SK-N-SH (cell line): ENCODE measurements at regions not wholly inside any gene's neighbourhood (a gene's known extent, or its start where the extent isn't known, plus 50 kb on each side); places are given as distances from the start of the nearest gene placed in this dataset.

Source experiments
- CTCF ChIP-seq: fragments of 200-600 bp; sonication (generic); IDR thresholded peaks from 2 replicates; pipeline ENCODE4 v1.6.1; 2017; ENCODE audit warnings: antibody characterized with exemption, mild to moderate bottlenecking, moderate library complexity
- EZH2phosphoT487 ChIP-seq: fragments of 200-600 bp; sonication (generic); IDR thresholded peaks from 2 replicates; pipeline ENCODE4 v1.6.1; 2017; ENCODE audit warnings: low read depth, mixed run types, mild to moderate bottlenecking, antibody characterized with exemption, moderate library complexity, borderline replicate concordance
- GABPA ChIP-seq: IDR thresholded peaks from 2 replicates; pipeline ENCODE4 v1.4.0; 2012; ENCODE audit warnings: low read depth, mild to moderate bottlenecking
- JUND ChIP-seq: IDR thresholded peaks from 2 replicates; pipeline ENCODE4 v1.4.0; 2012
- MAX ChIP-seq: IDR thresholded peaks from 2 replicates; pipeline ENCODE4 v1.4.0; 2012; ENCODE audit warnings: low read depth
- MEF2A ChIP-seq: IDR thresholded peaks from 2 replicates; pipeline ENCODE4 v1.4.0; 2012; ENCODE audit warnings: low read depth, borderline replicate concordance
- POLR2AphosphoS5 ChIP-seq: IDR thresholded peaks from 2 replicates; pipeline ENCODE4 v1.6.1; 2012; ENCODE audit warnings: low read depth, low read length
- RAD21 ChIP-seq: IDR thresholded peaks from 2 replicates; pipeline ENCODE4 v1.6.1; 2012; ENCODE audit warnings: mild to moderate bottlenecking, low read length
- RFX5 ChIP-seq: IDR thresholded peaks from 2 replicates; pipeline ENCODE4 v1.6.1; 2012; ENCODE audit warnings: mild to moderate bottlenecking, improper control_type of control experiment, low read length
- USF2 ChIP-seq: fragments of 150-350 bp; IDR thresholded peaks from 2 replicates; pipeline ENCODE4 v1.6.1; 2017; ENCODE audit warnings: antibody characterized with exemption, low read length, low read depth, borderline replicate concordance

GRCh38 chr13:63044589-63045313, 1629.1 kb upstream of the PCDH20 start:
- no peak for TF ChIP-seq MEF2A
- TF ChIP-seq CTCF, result no peak
- TF ChIP-seq USF2, result no peak
- no peak for TF ChIP-seq JUND
- no peak for TF ChIP-seq RAD21
- TF ChIP-seq MAX, result no peak
- TF ChIP-seq GABPA, result no peak
- no peak for TF ChIP-seq POLR2AphosphoS5
- no peak for TF ChIP-seq RFX5
- TF ChIP-seq EZH2phosphoT487, result no peak
